CD14-positive monocyte (primary cell): ENCODE measurements at regions not wholly inside any gene's neighbourhood (a gene's known extent, or its start where the extent isn't known, plus 50 kb on each side); places are given as distances from the start of the nearest gene placed in this dataset.

Experiments
- DNase-seq, 3 donors: peaks; one replicate each; pipeline ENCODE4 v3.0.0-alpha.2; 2011 to 2022
- H2AFZ ChIP-seq: 2 replicates; pipeline ENCODE4 v1.6.0; 2012; ENCODE audit warnings: mild to moderate bottlenecking, low read depth, low read length, inconsistent platforms; ENCODE audit not compliant: insufficient read depth, poor library complexity, severe bottlenecking
- H3K27ac ChIP-seq, 2 donors: 1 replicate in 1 of 2; 2 replicates in 1 of 2; pipeline ENCODE4 v1.5.1; 2012 to 2013; ENCODE audit warnings: low read length in 2 of 2, control low read depth in 1 of 2, inconsistent platforms in 1 of 2, low read depth in 1 of 2, mild to moderate bottlenecking in 1 of 2
- H3K27me3 ChIP-seq, 2 donors: one replicate each; pipeline versions ENCODE4 v1.6.0 to v1.6.1; 2011 to 2013; ENCODE audit warnings: low read length in 2 of 2; ENCODE audit not compliant: control insufficient read depth in 2 of 2, insufficient read depth in 2 of 2
- H3K36me3 ChIP-seq, 2 donors: replicated peaks in 1 of 2; 1 replicate in 1 of 2; 2 replicates in 1 of 2; pipeline versions ENCODE4 v1.5.1 to v1.6.1; 2012 to 2013; ENCODE audit warnings: low read length in 2 of 2, control low read depth in 1 of 2, inconsistent platforms in 1 of 2, mild to moderate bottlenecking in 1 of 2; ENCODE audit not compliant: insufficient read depth in 2 of 2, control insufficient read depth in 1 of 2
- H3K4me1 ChIP-seq, 2 donors: 1 replicate in 1 of 2; 2 replicates in 1 of 2; pipeline versions ENCODE4 v1.5.1 to v1.6.1; 2012 to 2013; ENCODE audit warnings: low read length in 2 of 2, control low read depth in 1 of 2, inconsistent platforms in 1 of 2, mild to moderate bottlenecking in 1 of 2, moderate library complexity in 1 of 2; ENCODE audit not compliant: insufficient read depth in 2 of 2, control insufficient read depth in 1 of 2
- H3K4me2 ChIP-seq: replicated peaks from 2 replicates; pipeline ENCODE3; 2012; ENCODE audit warnings: low read length, moderate library complexity, mild to moderate bottlenecking; ENCODE audit not compliant: poor library complexity, severe bottlenecking; ENCODE audit errors: extremely low read depth
- H3K4me3 ChIP-seq, 3 experiments: fragments of 200-600 bp in 1 of 3; sonication (generic) in 1 of 3; replicated peaks in 1 of 3; 1 replicate in 2 of 3; 2 replicates in 1 of 3; pipeline ENCODE4 v1.5.1; 2011 to 2013; ENCODE audit warnings: low read length in 3 of 3, mild to moderate bottlenecking in 3 of 3, control low read depth in 2 of 3, low read depth in 2 of 3, inconsistent platforms in 1 of 3, moderate library complexity in 1 of 3
- H3K79me2 ChIP-seq: 2 replicates; pipeline ENCODE4 v1.6.0; 2012; ENCODE audit warnings: mild to moderate bottlenecking, control low read depth, inconsistent platforms, low read length, moderate library complexity; ENCODE audit not compliant: insufficient read depth
- H3K9ac ChIP-seq: 2 replicates; pipeline ENCODE4 v1.6.0; 2017; ENCODE audit warnings: low read length, mild to moderate bottlenecking; ENCODE audit not compliant: insufficient read depth, poor library complexity, severe bottlenecking
- H3K9me3 ChIP-seq, 2 donors: replicated peaks in 1 of 2; 1 replicate in 1 of 2; 2 replicates in 1 of 2; pipeline versions ENCODE4 v1.5.1 to v1.6.1; 2012 to 2013; ENCODE audit warnings: low read length in 2 of 2, control low read depth in 1 of 2; ENCODE audit not compliant: control insufficient read depth in 1 of 2, insufficient read depth in 1 of 2
- H4K20me1 ChIP-seq: 2 replicates; pipeline ENCODE4 v1.6.0; 2012; ENCODE audit warnings: mild to moderate bottlenecking, low read length, control low read depth, moderate library complexity; ENCODE audit not compliant: insufficient read depth
- H3K27ac Mint-ChIP-seq, 7 donors: one replicate each; pipeline ENCODE4 v1.8.0; 2020; ENCODE audit warnings: mild to moderate bottlenecking in 7 of 7, mixed read lengths in 7 of 7, moderate library complexity in 6 of 7, inconsistent platforms in 2 of 7
- H3K27me3 Mint-ChIP-seq, 3 donors: one replicate each; pipeline ENCODE4 v1.8.0; 2021 to 2022; ENCODE audit warnings: low read depth in 3 of 3, mild to moderate bottlenecking in 3 of 3, mixed read lengths in 3 of 3, moderate library complexity in 3 of 3, inconsistent platforms in 1 of 3
- H3K36me3 Mint-ChIP-seq, 2 donors: one replicate each; pipeline ENCODE4 v1.8.0; 2020; ENCODE audit warnings: mixed read lengths in 2 of 2, inconsistent platforms in 1 of 2, mild to moderate bottlenecking in 1 of 2
- H3K4me1 Mint-ChIP-seq: one replicate; pipeline ENCODE4 v1.8.0; 2020; ENCODE audit warnings: mild to moderate bottlenecking, mixed read lengths
- H3K4me3 Mint-ChIP-seq, 2 donors: one replicate each; pipeline ENCODE4 v1.8.0; 2020; ENCODE audit warnings: mild to moderate bottlenecking in 2 of 2, mixed read lengths in 2 of 2, moderate library complexity in 1 of 2
- H3K9me3 Mint-ChIP-seq, 7 donors: one replicate each; pipeline ENCODE4 v1.8.0; 2020 to 2022; ENCODE audit warnings: mixed read lengths in 7 of 7, mild to moderate bottlenecking in 6 of 7, moderate library complexity in 6 of 7, inconsistent platforms in 2 of 7
- WGBS: methylation state at CpG from one replicate; pipeline ENCODE4 v1.1.5; 2013; ENCODE audit warnings: missing lambda C conversion rate; ENCODE audit not compliant: insufficient coverage; 5-methylcytosine and 5-hydroxymethylcytosine counted together
- intact Hi-C, 2 donors: fragments of 100-400 bp; cut with micrococcal nuclease; formaldehyde crosslinking; loops; one replicate each; pipeline versions ENCODE4 v1.15.0 to v1.15.1; 2023
- TF ChIP-seq, protein P1 (sequence below): fragments of 200-600 bp; IDR thresholded peaks from one replicate; pipeline ENCODE4 v1.8.0; 2022; ENCODE audit warnings: antibody characterized with exemption, mild to moderate bottlenecking

DNA sequence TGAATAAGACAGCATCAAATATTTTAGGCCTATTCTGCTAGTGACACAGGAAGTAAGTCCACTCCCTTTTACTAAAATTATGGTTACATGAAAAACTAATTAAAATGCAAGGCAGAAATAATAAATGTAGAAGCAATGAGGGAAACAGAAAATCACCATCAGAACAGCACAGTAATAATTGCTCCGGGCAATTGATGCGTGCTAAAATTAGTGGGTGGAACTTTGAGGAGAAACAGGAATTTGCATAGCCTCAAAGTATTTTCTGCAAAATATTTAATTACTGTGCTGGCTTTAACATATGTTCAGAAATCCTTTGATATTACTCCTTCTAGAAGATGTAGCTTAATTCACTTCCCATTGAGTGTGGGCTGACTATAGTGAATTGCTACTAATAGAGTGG, 654.3 kb upstream of the RAB6C start:
- no peak overlapping the region for H3K9ac ChIP-seq
- Mint-ChIP-seq H3K27ac (no peak overlapping the region), H3K4me3 (no peak overlapping the region), H3K27me3 (peaks cover 0 to 4% (median 1%) of the 10 kb centered on the region in 3 donors), H3K36me3 (no peaks in the 10 kb centered on the region), H3K4me1 (no peaks in the 10 kb centered on the region), H3K9me3 (peaks cover 0 to 8% (median 2%) of the 10 kb centered on the region in 7 donors)
- no peaks in the 10 kb centered on the region for H3K4me1 ChIP-seq
- peaks cover 0 to 9% of the 10 kb centered on the region in 2 donors for H3K9me3 ChIP-seq
- H3K27ac ChIP-seq = no peak overlapping the region
- intact Hi-C loops = no loop called here
- WGBS = no CpG with 5 or more reads among the region's 2 CpGs
- no peak overlapping the region for H3K4me3 ChIP-seq
- no peak overlapping the region for H2AFZ ChIP-seq
- H3K27me3 ChIP-seq = no peaks in the 10 kb centered on the region
- no peaks in the 10 kb centered on the region for H3K36me3 ChIP-seq
- DNase-seq = no peak
- H3K4me2 ChIP-seq = no peak overlapping the region
- no peaks in the 10 kb centered on the region for H4K20me1 ChIP-seq
- H3K79me2 ChIP-seq = no peaks in the 10 kb centered on the region
- TF ChIP-seq, protein P1, sequence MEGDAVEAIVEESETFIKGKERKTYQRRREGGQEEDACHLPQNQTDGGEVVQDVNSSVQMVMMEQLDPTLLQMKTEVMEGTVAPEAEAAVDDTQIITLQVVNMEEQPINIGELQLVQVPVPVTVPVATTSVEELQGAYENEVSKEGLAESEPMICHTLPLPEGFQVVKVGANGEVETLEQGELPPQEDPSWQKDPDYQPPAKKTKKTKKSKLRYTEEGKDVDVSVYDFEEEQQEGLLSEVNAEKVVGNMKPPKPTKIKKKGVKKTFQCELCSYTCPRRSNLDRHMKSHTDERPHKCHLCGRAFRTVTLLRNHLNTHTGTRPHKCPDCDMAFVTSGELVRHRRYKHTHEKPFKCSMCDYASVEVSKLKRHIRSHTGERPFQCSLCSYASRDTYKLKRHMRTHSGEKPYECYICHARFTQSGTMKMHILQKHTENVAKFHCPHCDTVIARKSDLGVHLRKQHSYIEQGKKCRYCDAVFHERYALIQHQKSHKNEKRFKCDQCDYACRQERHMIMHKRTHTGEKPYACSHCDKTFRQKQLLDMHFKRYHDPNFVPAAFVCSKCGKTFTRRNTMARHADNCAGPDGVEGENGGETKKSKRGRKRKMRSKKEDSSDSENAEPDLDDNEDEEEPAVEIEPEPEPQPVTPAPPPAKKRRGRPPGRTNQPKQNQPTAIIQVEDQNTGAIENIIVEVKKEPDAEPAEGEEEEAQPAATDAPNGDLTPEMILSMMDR = no peak

DNA sequence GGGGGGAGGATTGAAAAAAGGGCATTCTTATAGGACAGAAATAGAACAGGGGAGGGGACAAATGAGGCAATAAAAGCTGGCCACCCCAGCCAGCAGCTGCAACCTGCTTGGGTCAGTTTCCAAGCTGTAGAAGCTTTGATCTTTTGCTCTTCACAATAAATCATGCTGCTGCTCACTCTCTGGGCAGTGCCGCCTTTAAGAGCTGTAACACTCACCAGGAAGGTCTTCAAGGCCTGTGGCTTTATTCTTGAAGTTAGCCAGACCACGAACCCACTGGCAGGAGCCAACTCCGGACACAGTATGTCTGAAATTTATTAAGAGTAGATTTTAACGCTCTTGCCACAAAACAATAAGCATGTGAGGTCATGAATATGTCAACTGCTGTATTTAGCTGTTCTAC, 649.9 kb upstream of the RAB6C start:
- H3K9me3 Mint-ChIP-seq = peaks cover under 1 to 9% (median 3%) of the 10 kb centered on the region in 7 donors
- no peak overlapping the region for H3K4me3 Mint-ChIP-seq
- intact Hi-C loops = no loop called here

More for the DNA sequence above, 649.9 kb upstream of the RAB6C start:
- Histone ChIP-seq H3K36me3 (no peaks in the 10 kb centered on the region), H3K9me3 (peaks cover 0 to 11% of the 10 kb centered on the region in 2 donors), H3K27me3 (no peaks in the 10 kb centered on the region), H3K4me2 (no peak overlapping the region), H3K27ac (no peak overlapping the region), H3K4me3 (no peak overlapping the region), H4K20me1 (no peaks in the 10 kb centered on the region), H3K79me2 (no peaks in the 10 kb centered on the region), H3K4me1 (no peaks in the 10 kb centered on the region), H3K9ac (no peak overlapping the region), H2AFZ (no peak overlapping the region)
- Mint-ChIP-seq H3K36me3 (no peaks in the 10 kb centered on the region), H3K4me1 (no peaks in the 10 kb centered on the region), H3K27ac (no peak overlapping the region), H3K27me3 (peaks cover 0 to 4% (median 0%) of the 10 kb centered on the region in 3 donors)
- no peak for DNase-seq
- TF ChIP-seq, protein P1 = no peak
- 33% methylated on average over 2 of the region's 4 CpGs for WGBS
